ENCODE measurements at regions not wholly inside any gene's neighbourhood (a gene's known extent, or its start where the extent isn't known, plus 50 kb on each side); places are given as distances from the start of the nearest gene placed in this dataset.

DNA sequence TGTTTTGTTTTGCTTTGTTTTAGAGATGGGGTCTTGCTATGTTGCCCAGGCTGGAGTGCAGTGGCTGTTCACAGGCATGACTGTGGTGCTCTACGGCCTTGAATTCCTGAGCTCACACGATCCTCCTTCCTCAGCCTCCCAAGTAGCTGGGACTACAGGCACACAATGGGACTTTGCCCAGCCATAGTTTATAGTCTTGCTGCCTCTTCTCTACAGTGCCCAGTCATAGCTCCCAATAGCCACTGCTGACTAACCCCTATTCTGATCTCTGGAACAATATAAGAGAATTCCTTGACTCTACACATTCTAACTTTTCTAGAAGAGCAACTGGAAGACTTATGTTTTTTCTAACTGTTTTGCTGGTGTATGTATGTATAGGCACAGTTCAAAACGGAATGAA is 319.2 kb downstream of the PCDH7 start:
- TF ChIP-seq POLR2A (IDR thresholded peaks at IDR 0.05) (no peak), CTCF (IDR thresholded peaks at IDR 0.05) (no peak), POLR2AphosphoS5 (IDR thresholded peaks at IDR 0.05) (no peak)
